ENCODE measurements at regions not wholly inside any gene's neighbourhood (a gene's known extent, or its start where the extent isn't known, plus 50 kb on each side); places are given as distances from the start of the nearest gene placed in this dataset.
A peak's percentile ranks its signal among the peaks of the same experiment; 100 is the strongest.

GRCh38 chr11:95415837-95416304 is 184.9 kb upstream of the SESN3 start:
- peak in 3 of 8 donors; percentile 30 to 59 (median 39) for ATAC-seq

GRCh38 chr11:95414217-95414616 is 183.2 kb upstream of the SESN3 start:
- TF ChIP-seq CTCF (IDR thresholded peaks at IDR 0.05) = no peak
- intact Hi-C loops (cut with DNase I) = no loop called here
- Histone ChIP-seq H3K4me3 (no peak overlapping the region), H3K27me3 (no peaks in the 10 kb centered on the region), H3K27ac (no peak overlapping the region), H3K36me3 (no peaks in the 10 kb centered on the region), H3K9me3 (no peaks in the 10 kb centered on the region), H3K4me1 (no peaks in the 10 kb centered on the region)
- peak in 1 of 8 donors; percentile 4 for ATAC-seq
- WGBS, 2 donors = 69 to 74% methylated on average over 2 of the region's 2 CpGs
- no peak for DNase-seq

More at GRCh38 chr11:95415837-95416304, 184.9 kb upstream of the SESN3 start:
- Histone ChIP-seq H3K27me3 (no peaks in the 10 kb centered on the region), H3K36me3 (no peaks in the 10 kb centered on the region), H3K4me3 (no peak overlapping the region), H3K27ac (no peak overlapping the region), H3K4me1 (no peaks in the 10 kb centered on the region), H3K9me3 (no peaks in the 10 kb centered on the region)
- WGBS, 2 donors = 66 to 75% methylated on average over 3 of the region's 3 CpGs
- DNase-seq = no peak
- no peak for TF ChIP-seq CTCF (IDR thresholded peaks at IDR 0.05)
- intact Hi-C loops (cut with DNase I) = no loop called here

GRCh38 chr11:95413761-95414160 is 182.8 kb upstream of the SESN3 start:
- no peaks in the 10 kb centered on the region for H3K9me3 ChIP-seq
- DNase-seq = no peak
- no peaks in the 10 kb centered on the region for H3K27me3 ChIP-seq
- 73 to 74% methylated on average over 4 of the region's 4 CpGs for WGBS, 2 donors
- no peaks in the 10 kb centered on the region for H3K36me3 ChIP-seq
- peak in 4 of 8 donors; percentile 19 to 44 (median 36) for ATAC-seq
- intact Hi-C loops (cut with DNase I) = no loop called here
- H3K27ac ChIP-seq = no peak overlapping the region
- no peaks in the 10 kb centered on the region for H3K4me1 ChIP-seq
- no peak overlapping the region for H3K4me3 ChIP-seq
- no peak for TF ChIP-seq CTCF (IDR thresholded peaks at IDR 0.05)

GRCh38 chr11:95413021-95413420 is 182.0 kb upstream of the SESN3 start:
- no peak for TF ChIP-seq CTCF (IDR thresholded peaks at IDR 0.05)
- H3K27ac ChIP-seq = no peak overlapping the region
- no peaks in the 10 kb centered on the region for H3K4me1 ChIP-seq
- ATAC-seq = no peak
- no peaks in the 10 kb centered on the region for H3K9me3 ChIP-seq
- H3K36me3 ChIP-seq = no peaks in the 10 kb centered on the region
- H3K27me3 ChIP-seq = no peaks in the 10 kb centered on the region
- no peak overlapping the region for H3K4me3 ChIP-seq
- no peak for DNase-seq
- intact Hi-C loops (cut with DNase I) = no loop called here
